ENCODE measurements at regions not wholly inside any gene's neighbourhood (a gene's known extent, or its start where the extent isn't known, plus 50 kb on each side); places are given as distances from the start of the nearest gene placed in this dataset.

GRCh38 chr1:224502459-224503160 lies 68.0 kb upstream of the WDR26 start:
- H3K36me3 Mint-ChIP-seq (ENCODE audit: low read depth, unreplicated experiment), result no peaks in the 10 kb centered on the region
- FAIRE-seq (no peak), DNase-seq (ENCODE audit: low read depth) (no peak)
- Histone ChIP-seq H3K36me3 (ENCODE audit: insufficient read depth, low read length) (no peaks in the 10 kb centered on the region), H2AFZ (ENCODE audit: low read depth, low read length) (peak overlapping the region; percentile 72), H3K27ac (ENCODE audit: low read depth, low read length) (peak overlapping the region; percentile 5), H4K20me1 (ENCODE audit: insufficient read depth, low read length) (no peaks in the 10 kb centered on the region), H3K79me2 (ENCODE audit: insufficient read depth, low read length) (no peaks in the 10 kb centered on the region), H3K9me3 (ENCODE audit: insufficient read depth, low read depth, low read length) (no peaks in the 10 kb centered on the region), H3K4me2 (ENCODE audit: low read length) (peak overlapping the region; percentile 74), H3K27me3 (ENCODE audit: insufficient read depth, low read length) (no peaks in the 10 kb centered on the region), H3K4me3 (ENCODE audit: insufficient read depth, low read depth, low read length) (no peak overlapping the region), H3K4me1 (ENCODE audit: insufficient read depth, low read length) (peaks cover 39% of the 10 kb centered on the region), H3K9ac (ENCODE audit: low read length) (peak overlapping the region; percentile 64)
- no peaks in the 10 kb centered on the region for H3K9me3 Mint-ChIP-seq (ENCODE audit: unreplicated experiment)
- H3K27me3 Mint-ChIP-seq (ENCODE audit: low read depth, unreplicated experiment), result no peaks in the 10 kb centered on the region
- TF ChIP-seq EZH2 (IDR thresholded peaks at IDR 0.05; ENCODE audit: insufficient read depth, low read length) (no peak), CTCF (IDR thresholded peaks at IDR 0.05; ENCODE audit: insufficient read depth, low read depth, low read length) (no peak)
- peak overlapping the region; percentile 41 for H3K27ac Mint-ChIP-seq (ENCODE audit: unreplicated experiment)
- peaks cover 52% of the 10 kb centered on the region for H3K4me1 Mint-ChIP-seq (ENCODE audit: low read depth, unreplicated experiment)
- no peak overlapping the region for H3K4me3 Mint-ChIP-seq (ENCODE audit: unreplicated experiment)

GRCh38 chr1:224503161-224504118 lies 68.8 kb upstream of the WDR26 start:
- Mint-ChIP-seq H3K27ac (ENCODE audit: unreplicated experiment) (peak overlapping the region; percentile 90), H3K4me1 (ENCODE audit: low read depth, unreplicated experiment) (peaks cover 44% of the 10 kb centered on the region), H3K9me3 (ENCODE audit: unreplicated experiment) (no peaks in the 10 kb centered on the region), H3K4me3 (ENCODE audit: unreplicated experiment) (no peak overlapping the region), H3K27me3 (ENCODE audit: low read depth, unreplicated experiment) (no peaks in the 10 kb centered on the region), H3K36me3 (ENCODE audit: low read depth, unreplicated experiment) (no peaks in the 10 kb centered on the region)
- no peak overlapping the region for H3K4me3 ChIP-seq (ENCODE audit: insufficient read depth, low read depth, low read length)
- H3K79me2 ChIP-seq (ENCODE audit: insufficient read depth, low read length), result no peaks in the 10 kb centered on the region
- peak overlapping the region; percentile 16 for H3K27ac ChIP-seq (ENCODE audit: low read depth, low read length)
- H4K20me1 ChIP-seq (ENCODE audit: insufficient read depth, low read length), result no peaks in the 10 kb centered on the region
- peak overlapping the region; percentile 74 for H3K4me2 ChIP-seq (ENCODE audit: low read length)
- no peaks in the 10 kb centered on the region for H3K36me3 ChIP-seq (ENCODE audit: insufficient read depth, low read length)
- peaks cover 31% of the 10 kb centered on the region for H3K4me1 ChIP-seq (ENCODE audit: insufficient read depth, low read length)
- H3K9me3 ChIP-seq (ENCODE audit: insufficient read depth, low read depth, low read length), result no peaks in the 10 kb centered on the region
- TF ChIP-seq CTCF (IDR thresholded peaks at IDR 0.05; ENCODE audit: insufficient read depth, low read depth, low read length) (no peak), EZH2 (IDR thresholded peaks at IDR 0.05; ENCODE audit: insufficient read depth, low read length) (no peak)
- DNase-seq (ENCODE audit: low read depth) (peak; percentile 86), FAIRE-seq (no peak)
- H3K27me3 ChIP-seq (ENCODE audit: insufficient read depth, low read length), result no peaks in the 10 kb centered on the region
- H3K9ac ChIP-seq (ENCODE audit: low read length), result peak overlapping the region; percentile 42
- H2AFZ ChIP-seq (ENCODE audit: low read depth, low read length), result peak overlapping the region; percentile 62

Data from astrocyte (in vitro differentiated cells and primary cell).